ENCODE measurements at regions not wholly inside any gene's neighbourhood (a gene's known extent, or its start where the extent isn't known, plus 50 kb on each side); places are given as distances from the start of the nearest gene placed in this dataset.
"Not testable (repeated sequence)": the region's sequence is repeated elsewhere in the genome, so short reads cannot be mapped to it uniquely, and the experiment has no call there.

DNA sequence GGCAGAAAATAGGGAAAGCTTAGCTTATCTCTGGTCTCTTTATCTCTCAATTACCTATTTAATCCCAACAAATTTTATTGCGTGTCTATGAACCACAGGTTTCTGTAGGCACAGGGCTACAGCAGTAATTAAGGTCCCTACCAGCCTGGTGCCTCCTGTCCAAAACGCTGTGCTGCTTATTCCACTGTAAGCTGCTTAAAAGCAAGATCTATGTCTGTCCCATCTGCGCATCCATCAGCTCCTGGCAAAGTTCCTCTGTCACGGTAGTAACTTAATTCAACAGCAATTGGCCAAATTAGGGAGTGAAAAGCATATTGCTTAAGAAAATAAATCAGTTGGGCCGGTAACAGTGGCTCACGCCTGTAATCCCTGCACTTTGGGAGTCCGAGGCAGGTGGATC lies 235.8 kb upstream of the VLDLR start:
- Histone ChIP-seq H3K4me2 (no peak overlapping the region), H4K20me1 (no peaks in the 10 kb centered on the region), H3K36me3 (no peaks in the 10 kb centered on the region), H3K27ac (no peak overlapping the region), H3K9ac (no peak overlapping the region), H3K4me1 (peaks cover 12% of the 10 kb centered on the region), H3K27me3 (no peaks in the 10 kb centered on the region), H3K4me3 (no peak overlapping the region), H3K9me3 (peaks cover 11% of the 10 kb centered on the region)
- TF ChIP-seq Cebpa-rat (IDR thresholded peaks at IDR 0.05), result no peak

DNA sequence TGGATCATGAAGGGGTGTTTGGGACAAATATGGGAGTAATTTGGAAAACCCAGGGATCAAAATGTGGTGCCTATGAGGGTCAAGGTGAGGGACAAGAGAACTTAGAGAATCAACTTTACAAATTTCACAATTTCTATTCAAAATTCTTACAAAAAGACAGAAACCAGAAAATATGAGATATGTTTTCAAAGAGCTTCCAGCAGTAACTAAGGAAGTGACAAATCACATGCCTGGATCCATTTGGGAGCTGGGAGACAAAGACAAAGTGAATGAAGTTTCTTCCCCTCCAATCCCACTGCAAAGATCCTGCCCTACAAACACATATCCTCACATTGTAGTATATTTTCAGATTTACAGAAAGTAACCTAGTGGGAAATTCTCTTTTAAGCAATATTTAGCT lies 235.0 kb upstream of the VLDLR start:
- Histone ChIP-seq H3K9me3 (peaks cover 11% of the 10 kb centered on the region), H3K27me3 (no peaks in the 10 kb centered on the region), H3K36me3 (no peaks in the 10 kb centered on the region), H3K4me3 (no peak overlapping the region), H3K4me1 (peaks cover 12% of the 10 kb centered on the region), H3K27ac (no peak overlapping the region), H4K20me1 (no peaks in the 10 kb centered on the region), H3K9ac (no peak overlapping the region), H3K4me2 (no peak overlapping the region)
- TF ChIP-seq Cebpa-rat (IDR thresholded peaks at IDR 0.05), result no peak

DNA sequence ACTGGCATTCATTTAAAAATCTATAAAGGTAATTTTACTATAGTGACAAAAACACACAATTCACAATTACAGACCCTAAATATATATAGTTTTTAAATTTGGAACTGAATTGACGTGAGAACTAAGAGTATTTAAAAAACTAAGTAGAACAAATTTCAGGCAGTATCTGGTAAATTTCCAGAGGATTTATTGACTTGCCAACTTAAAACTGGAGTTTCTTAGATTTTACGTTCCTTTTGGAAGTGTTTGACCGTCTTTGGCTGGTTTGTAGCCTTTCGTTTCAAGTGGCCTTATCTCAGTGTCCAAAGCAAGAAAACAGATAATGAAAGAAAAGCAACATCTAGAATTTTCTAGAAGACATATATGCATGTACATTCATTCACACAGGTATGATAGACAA lies 234.4 kb upstream of the VLDLR start:
- no peak overlapping the region for H3K4me2 ChIP-seq
- no peaks in the 10 kb centered on the region for H3K27me3 ChIP-seq
- no peak overlapping the region for H3K27ac ChIP-seq
- no peaks in the 10 kb centered on the region for H3K36me3 ChIP-seq
- TF ChIP-seq Cebpa-rat (IDR thresholded peaks at IDR 0.05), result no peak
- no peaks in the 10 kb centered on the region for H4K20me1 ChIP-seq
- H3K4me1 ChIP-seq, result peaks cover 12% of the 10 kb centered on the region
- H3K4me3 ChIP-seq, result no peak overlapping the region
- peaks cover 11% of the 10 kb centered on the region for H3K9me3 ChIP-seq
- no peak overlapping the region for H3K9ac ChIP-seq

DNA sequence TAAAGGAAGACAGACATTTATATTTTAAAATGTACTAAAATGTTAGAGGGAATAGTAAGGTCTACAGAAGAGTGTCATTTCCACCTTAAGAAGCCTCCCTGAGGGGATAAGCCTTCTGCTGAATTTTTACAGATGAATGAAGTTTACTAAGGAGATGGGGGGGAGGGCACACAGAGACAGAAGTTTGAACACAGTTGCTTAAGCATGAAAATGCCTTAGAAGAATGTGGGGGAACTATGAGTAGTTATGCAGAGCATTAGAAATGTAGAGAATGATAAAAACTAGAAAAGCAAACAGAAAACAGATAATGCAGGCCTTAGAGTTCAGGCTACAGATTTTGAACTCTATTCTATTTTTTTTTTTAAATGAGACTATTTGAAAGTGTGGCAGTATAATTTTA lies 232.2 kb upstream of the VLDLR start:
- Histone ChIP-seq H3K27ac (no peak overlapping the region), H3K27me3 (no peaks in the 10 kb centered on the region), H3K4me2 (0 out of 2 replicates have a peak overlapping the region, but pooled peaks have one; percentile 3), H3K4me1 (peaks cover 12% of the 10 kb centered on the region), H3K9ac (no peak overlapping the region), H3K36me3 (no peaks in the 10 kb centered on the region), H3K9me3 (peaks cover 15% of the 10 kb centered on the region), H4K20me1 (no peaks in the 10 kb centered on the region), H3K4me3 (no peak overlapping the region)
- TF ChIP-seq Cebpa-rat (IDR thresholded peaks at IDR 0.05), result no peak

DNA sequence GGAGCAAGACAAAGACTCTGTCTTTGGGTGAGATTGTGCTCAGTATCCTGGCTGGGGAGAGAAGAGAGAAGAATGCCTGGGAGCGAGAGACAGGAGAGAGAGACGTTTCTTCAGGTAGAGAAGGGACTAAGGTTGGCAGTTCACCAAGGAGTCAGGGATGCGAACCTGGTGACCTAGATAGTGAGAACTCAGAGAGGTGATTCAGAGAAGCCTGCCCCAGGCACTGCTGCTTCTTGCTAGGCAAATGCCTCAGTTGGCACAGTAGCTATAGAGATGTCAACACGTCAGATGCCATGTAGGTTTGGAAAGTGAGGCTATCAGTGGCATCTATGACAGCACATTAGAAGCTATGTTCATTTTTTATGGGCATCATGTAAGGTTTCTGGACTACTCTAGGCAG lies 231.6 kb upstream of the VLDLR start:
- peaks cover 15% of the 10 kb centered on the region for H3K9me3 ChIP-seq
- H3K36me3 ChIP-seq, result no peaks in the 10 kb centered on the region
- no peaks in the 10 kb centered on the region for H3K27me3 ChIP-seq
- H3K9ac ChIP-seq, result no peak overlapping the region
- no peak overlapping the region for H3K27ac ChIP-seq
- no peak overlapping the region for H3K4me3 ChIP-seq
- H3K4me1 ChIP-seq, result peaks cover 12% of the 10 kb centered on the region
- 0 out of 2 replicates have a peak overlapping the region, but pooled peaks have one; percentile 3 for H3K4me2 ChIP-seq
- TF ChIP-seq Cebpa-rat (IDR thresholded peaks at IDR 0.05), result no peak
- no peaks in the 10 kb centered on the region for H4K20me1 ChIP-seq

DNA sequence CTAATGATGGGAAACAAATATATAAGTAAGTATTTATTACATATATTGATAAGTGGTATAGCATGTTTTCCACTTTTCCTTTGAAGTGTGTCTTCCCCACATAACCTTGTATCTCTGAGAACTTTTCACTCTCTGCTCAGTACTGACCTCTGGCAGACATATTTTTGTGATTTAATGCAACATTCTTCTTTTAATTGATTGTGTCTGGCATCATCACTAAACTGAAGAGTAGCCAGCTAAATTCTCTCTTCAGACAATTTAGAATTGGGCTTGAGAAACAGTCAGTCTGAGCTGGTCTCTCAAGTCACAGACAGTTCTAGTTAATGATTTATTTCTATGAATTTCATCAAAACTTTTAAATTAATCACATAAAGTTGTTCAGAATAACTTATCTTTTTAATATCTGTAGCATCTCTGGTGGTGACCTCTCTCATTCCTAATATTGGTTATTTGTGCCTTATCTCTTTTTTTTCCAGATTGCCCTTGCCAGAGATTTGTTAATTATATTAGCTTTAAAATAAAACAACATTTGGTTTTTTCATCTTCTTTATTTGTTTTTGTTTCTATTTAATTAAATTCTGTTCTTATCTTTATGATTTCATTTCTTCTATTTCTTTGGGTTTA lies 230.0 kb upstream of the VLDLR start:
- H3K4me1 ChIP-seq, result peaks cover 12% of the 10 kb centered on the region

DNA sequence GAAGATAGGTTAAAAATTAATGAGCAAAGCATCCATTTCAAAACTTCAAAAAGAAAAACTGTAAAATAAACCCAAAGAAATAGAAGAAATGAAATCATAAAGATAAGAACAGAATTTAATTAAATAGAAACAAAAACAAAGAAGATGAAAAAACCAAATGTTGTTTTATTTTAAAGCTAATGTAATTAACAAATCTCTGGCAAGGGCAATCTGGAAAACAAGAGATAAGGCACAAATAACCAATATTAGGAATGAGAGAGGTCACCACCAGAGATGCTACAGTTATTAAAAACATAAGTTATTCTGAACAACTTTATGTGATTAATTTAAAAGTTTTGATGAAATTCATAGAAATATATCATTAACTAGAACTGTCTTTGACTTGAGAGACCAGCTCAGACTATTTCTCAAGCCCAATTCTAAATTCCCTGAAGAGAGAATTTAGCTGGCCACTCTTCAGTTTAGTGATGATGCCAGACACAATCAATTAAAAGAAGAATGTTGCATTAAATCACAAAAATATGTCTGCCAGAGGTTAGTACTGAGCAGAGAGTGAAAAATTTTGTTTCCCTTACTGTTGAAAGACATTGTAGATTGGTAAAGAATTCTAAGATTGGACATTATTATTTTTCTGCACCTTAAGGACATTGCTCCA lies 227.4 kb upstream of the VLDLR start:
- not testable (repeated sequence) for H3K27me3 ChIP-seq, H3K4me3 ChIP-seq, H3K4me2 ChIP-seq, H3K4me1 ChIP-seq, H4K20me1 ChIP-seq, H3K27ac ChIP-seq, H3K36me3 ChIP-seq, H3K9ac ChIP-seq
- H3K9me3 ChIP-seq, result peaks cover 18% of the 10 kb centered on the region

More for the DNA sequence above, 230.0 kb upstream of the VLDLR start:
- H3K4me3 ChIP-seq, H3K36me3 ChIP-seq, H3K27me3 ChIP-seq, H3K9ac ChIP-seq, H3K4me2 ChIP-seq, H4K20me1 ChIP-seq, H3K27ac ChIP-seq: not testable (repeated sequence)
- peaks cover 15% of the 10 kb centered on the region for H3K9me3 ChIP-seq

DNA sequence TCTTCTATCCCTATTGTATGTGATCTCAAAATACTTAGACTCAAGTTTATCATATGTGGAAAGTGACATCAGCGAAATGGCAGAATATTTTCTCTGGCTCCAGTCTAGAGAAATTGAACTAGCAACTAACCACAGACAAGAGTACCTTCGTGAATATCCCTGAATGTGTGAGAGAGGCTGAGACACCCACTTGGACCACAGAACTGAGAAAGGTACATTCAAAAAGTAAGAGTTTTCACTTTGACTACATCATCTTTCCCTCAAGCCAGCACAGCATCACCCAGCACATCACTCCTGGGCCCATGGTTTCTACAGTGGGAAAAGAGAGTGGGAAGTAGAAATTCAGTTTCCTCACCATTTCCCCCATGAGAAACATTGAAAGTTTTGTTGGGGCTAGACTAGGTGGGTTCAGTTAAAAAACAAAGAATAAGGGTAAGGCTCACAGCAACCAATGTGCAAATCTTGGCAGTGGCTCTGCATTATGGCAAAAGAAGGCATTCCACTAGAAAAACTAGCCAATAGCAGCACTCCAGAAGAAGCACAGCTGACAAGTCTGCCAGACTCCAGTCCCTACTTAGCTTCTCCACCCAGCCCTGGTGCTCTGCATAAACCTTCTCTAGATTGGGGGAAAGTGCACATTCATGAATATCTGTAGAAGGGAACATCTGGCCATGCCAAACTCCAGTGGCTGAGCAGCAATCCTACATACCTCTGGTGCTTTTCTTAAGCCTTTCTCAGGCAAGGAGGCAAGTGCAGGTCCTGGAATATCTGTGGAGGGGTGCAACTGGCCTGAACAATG lies 225.6 kb upstream of the VLDLR start:
- Histone ChIP-seq H3K36me3 (no peaks in the 10 kb centered on the region), H3K4me3 (no peak overlapping the region)
- no peak for TF ChIP-seq Cebpa-rat (IDR thresholded peaks at IDR 0.05)

DNA sequence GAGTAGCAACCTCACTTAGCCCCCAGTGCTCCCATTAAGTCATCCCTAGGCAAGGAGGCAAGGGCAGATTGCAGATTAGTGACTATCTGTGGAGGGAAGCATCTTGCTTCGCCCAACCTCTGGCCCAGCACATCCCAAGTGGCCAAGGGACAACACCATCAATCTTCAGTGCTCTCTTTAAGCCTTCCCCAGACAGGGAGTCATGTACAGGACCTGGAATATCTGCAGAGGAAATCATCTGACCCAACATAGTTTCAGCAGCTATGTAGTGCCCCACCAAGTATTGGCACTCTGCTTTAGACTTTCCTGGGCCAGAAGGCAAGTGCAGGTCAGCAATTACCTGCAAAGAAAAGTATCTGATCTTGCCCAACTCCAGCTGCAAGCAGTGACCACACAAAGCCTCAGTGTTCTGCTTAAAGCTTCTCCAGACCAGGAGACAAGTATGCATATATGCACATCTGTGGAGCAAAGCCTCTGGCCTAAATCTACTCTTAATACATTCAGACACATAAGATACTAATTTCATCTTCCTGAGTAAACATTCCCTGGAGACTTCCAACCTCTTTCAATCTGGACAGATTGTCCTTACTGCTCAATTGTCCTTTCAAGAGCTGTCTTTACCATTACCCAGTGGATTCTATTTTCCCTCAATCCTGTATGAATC lies 224.8 kb upstream of the VLDLR start:
- Histone ChIP-seq H3K36me3 (no peaks in the 10 kb centered on the region), H3K27me3 (no peaks in the 10 kb centered on the region), H3K9ac (no peak overlapping the region), H3K9me3 (peaks cover 34% of the 10 kb centered on the region), H3K27ac (no peak overlapping the region), H3K4me2 (no peak overlapping the region), H3K4me3 (no peak overlapping the region), H4K20me1 (no peaks in the 10 kb centered on the region), H3K4me1 (no peaks in the 10 kb centered on the region)
- no peak for TF ChIP-seq Cebpa-rat (IDR thresholded peaks at IDR 0.05)

More for the DNA sequence above, 225.6 kb upstream of the VLDLR start:
- no peak overlapping the region for H3K27ac ChIP-seq
- peaks cover 27% of the 10 kb centered on the region for H3K9me3 ChIP-seq
- no peak overlapping the region for H3K4me2 ChIP-seq
- no peaks in the 10 kb centered on the region for H3K4me1 ChIP-seq
- no peak overlapping the region for H3K9ac ChIP-seq
- no peaks in the 10 kb centered on the region for H3K27me3 ChIP-seq
- H4K20me1 ChIP-seq, result no peaks in the 10 kb centered on the region

DNA sequence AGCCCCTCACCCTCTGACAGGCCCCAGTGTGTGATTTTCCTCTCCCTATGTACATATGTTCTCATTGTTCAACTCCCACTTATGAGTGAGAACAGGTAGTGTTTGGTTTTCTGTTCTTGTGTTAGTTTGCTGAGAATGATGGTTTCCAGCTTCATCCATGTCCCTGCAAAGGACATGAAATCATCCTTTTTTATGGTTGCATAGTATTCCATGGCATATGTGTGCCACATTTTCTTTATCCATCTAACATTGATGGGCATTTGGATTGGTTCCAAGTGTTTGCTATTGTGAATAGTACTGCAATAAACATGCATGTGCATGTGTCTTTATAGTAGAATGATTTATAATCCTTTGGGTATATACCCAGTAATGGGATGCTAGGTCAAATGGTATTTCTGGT lies 223.7 kb upstream of the VLDLR start:
- H3K9me3 ChIP-seq, result peaks cover 42% of the 10 kb centered on the region
- H3K4me1 ChIP-seq, result not testable (repeated sequence)

DNA sequence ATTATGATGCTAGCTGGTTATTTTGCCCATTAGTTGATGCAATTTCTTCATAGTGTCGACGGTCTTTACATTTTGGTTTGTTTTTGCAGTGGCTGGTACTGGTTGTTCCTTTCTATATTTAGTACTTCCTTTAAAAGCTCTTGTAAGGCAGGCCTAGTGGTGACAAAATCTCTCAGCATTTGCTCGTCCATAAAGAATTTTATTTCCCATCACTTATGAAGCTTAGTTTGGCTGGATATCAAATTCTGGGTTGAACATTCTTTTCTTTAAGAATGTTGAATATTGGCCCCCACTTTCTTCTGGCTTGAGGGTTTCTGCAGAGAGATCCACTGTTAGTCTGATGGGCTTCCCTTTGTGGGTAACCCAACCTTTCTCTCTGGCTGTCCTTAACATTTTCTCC lies 219.8 kb upstream of the VLDLR start:
- not testable (repeated sequence) for H4K20me1 ChIP-seq, H3K9ac ChIP-seq, H3K27ac ChIP-seq, H3K36me3 ChIP-seq, H3K4me3 ChIP-seq, H3K27me3 ChIP-seq, H3K4me1 ChIP-seq
- Histone ChIP-seq H3K9me3 (peaks cover 72% of the 10 kb centered on the region), H3K4me2 (peak overlapping the region; percentile 7)

More for the DNA sequence above, 223.7 kb upstream of the VLDLR start:
- H4K20me1 ChIP-seq, H3K27me3 ChIP-seq, H3K36me3 ChIP-seq, H3K4me2 ChIP-seq, H3K9ac ChIP-seq, H3K4me3 ChIP-seq, H3K27ac ChIP-seq: not testable (repeated sequence)
